PC-3 (cell line): ENCODE measurements at regions not wholly inside any gene's neighbourhood (a gene's known extent, or its start where the extent isn't known, plus 50 kb on each side); places are given as distances from the start of the nearest gene placed in this dataset.

Experiments used
- ATAC-seq: fragments of 200-7000 bp; cut with Tn5 transposase; 2 replicates; pipeline ENCODE4 v1.9.1; 2020; ENCODE audit warnings: mild to moderate bottlenecking, moderate library complexity
- BruUV-seq: library from RNA; stranded (reverse); fragments of 400-500 nt; replicated peaks from 2 replicates; lab custom pipeline; 2021; lab: Mats Ljungman, UMichigan
- CTCF ChIA-PET: fragments of 300-600 bp; sonication (Branson Sonifier 250); formaldehyde crosslinking; loops from one replicate; lab custom pipeline; 2022; ENCODE audit warnings: antibody characterized with exemption; lab: Charles Lee
- POLR2A ChIA-PET: fragments of 300-600 bp; sonication (Branson Sonifier 250); formaldehyde crosslinking; loops from one replicate; lab custom pipeline; 2022; ENCODE audit warnings: antibody characterized with exemption; ENCODE audit not compliant: unreplicated experiment; lab: Charles Lee
- DNase-seq: peaks from one replicate; pipeline ENCODE4 v3.0.0-alpha.2; 2015
- H2AFZ ChIP-seq: fragments of 300-600 bp; sonication (generic); 2 replicates; pipeline ENCODE4 v1.6.0; 2016; ENCODE audit warnings: antibody characterized with exemption, low read length
- H3F3A ChIP-seq: fragments of 300-600 bp; sonication (generic); one replicate; pipeline ENCODE4 v1.6.0; 2017; ENCODE audit warnings: antibody characterized with exemption, low read length, control low read depth, mild to moderate bottlenecking; ENCODE audit not compliant: unreplicated experiment
- H3K27ac ChIP-seq: fragments of 300-600 bp; sonication (generic); 2 replicates; pipeline ENCODE4 v1.5.1; 2016; ENCODE audit warnings: mild to moderate bottlenecking, low read length
- H3K27me3 ChIP-seq: fragments of 300-600 bp; sonication (generic); 2 replicates; pipeline ENCODE4 v1.6.1; 2016; ENCODE audit warnings: low read length, mixed read lengths
- H3K36me3 ChIP-seq: fragments of 300-600 bp; sonication (generic); 2 replicates; pipeline ENCODE4 v1.6.1; 2016; ENCODE audit warnings: low read depth, mixed run types, low read length, mixed read lengths
- H3K4me1 ChIP-seq: fragments of 300-600 bp; sonication (generic); 2 replicates; pipeline ENCODE4 v1.5.1; 2016; ENCODE audit warnings: low read length; ENCODE audit not compliant: insufficient read depth
- H3K4me2 ChIP-seq: fragments of 300-600 bp; sonication (generic); 2 replicates; pipeline ENCODE4 v1.6.0; 2016; ENCODE audit warnings: low read length
- H3K4me3 ChIP-seq: fragments of 300-600 bp; sonication (generic); 2 replicates; pipeline ENCODE4 v1.5.1; 2016; ENCODE audit warnings: mild to moderate bottlenecking, low read length, mixed read lengths
- H3K79me2 ChIP-seq: fragments of 300-600 bp; sonication (generic); 2 replicates; pipeline ENCODE4 v1.6.1; 2017; ENCODE audit warnings: low read length, mixed read lengths
- H3K9ac ChIP-seq: fragments of 300-600 bp; sonication (generic); 2 replicates; pipeline ENCODE4 v1.6.0; 2016; ENCODE audit warnings: mild to moderate bottlenecking, low read length
- H3K9me2 ChIP-seq: fragments of 300-600 bp; sonication (generic); replicated peaks from 2 replicates; pipeline ENCODE4 v1.6.1; 2016; ENCODE audit warnings: mixed run types, low read length, mixed read lengths
- H3K9me3 ChIP-seq: fragments of 300-600 bp; sonication (generic); 2 replicates; pipeline ENCODE4 v1.6.1; 2016; ENCODE audit warnings: low read length, mixed read lengths
- H4K20me1 ChIP-seq: fragments of 300-600 bp; sonication (generic); 2 replicates; pipeline ENCODE4 v1.6.1; 2016; ENCODE audit warnings: low read length, mixed read lengths
- CTCF ChIP-seq: fragments of 300-600 bp; sonication (generic); conservative IDR thresholded peaks from 2 replicates; pipeline ENCODE4 v1.5.1; 2017; ENCODE audit warnings: antibody characterized with exemption, low read depth, mild to moderate bottlenecking, low read length
- EZH2 ChIP-seq: fragments of 300-600 bp; sonication (generic); IDR thresholded peaks from one replicate; pipeline ENCODE4 v1.6.1; 2017; ENCODE audit warnings: antibody characterized with exemption, mild to moderate bottlenecking, low read length; ENCODE audit not compliant: unreplicated experiment
- EZH2phosphoT487 ChIP-seq: fragments of 300-600 bp; sonication (generic); IDR thresholded peaks from 2 replicates; pipeline ENCODE4 v1.6.1; 2018; ENCODE audit warnings: mild to moderate bottlenecking, antibody characterized with exemption, low read length, borderline replicate concordance
- intact Hi-C: fragments of 100-400 bp; cut with micrococcal nuclease; formaldehyde crosslinking; loops from 2 replicates; pipeline ENCODE4 v1.9.0; 2023

- Histone ChIP-seq H3F3A (no peaks in the 10 kb centered on the region), H3K27ac (no peak overlapping the region), H3K9ac (no peak overlapping the region), H3K4me3 (no peak overlapping the region), H3K9me3 (no peaks in the 10 kb centered on the region), H3K4me2 (no peak overlapping the region), H3K36me3 (no peaks in the 10 kb centered on the region), H4K20me1 (no peaks in the 10 kb centered on the region), H2AFZ (no peak overlapping the region), H3K4me1 (no peaks in the 10 kb centered on the region), H3K79me2 (no peaks in the 10 kb centered on the region), H3K9me2 (no peaks in the 10 kb centered on the region), H3K27me3 (no peaks in the 10 kb centered on the region)
- ChIA-PET POLR2A (no interaction called here), CTCF (no interaction called here)
- DNase-seq (no peak), ATAC-seq (peak; percentile 13)
- TF ChIP-seq EZH2: no peak
- no peak for TF ChIP-seq EZH2phosphoT487
- TF ChIP-seq CTCF: no peak
- no TSS peak for BruUV-seq
- intact Hi-C loops: loop anchor here (5.0 kb wide), 1 partner anchor 253 kb away; no protein-coding TSS in a partner anchor
Observed at GRCh38 chr4:66955784-66956183, 589.5 kb downstream of the CENPC start.

- Histone ChIP-seq H3K4me3 (no peak overlapping the region), H3K4me2 (no peak overlapping the region), H3K27ac (no peak overlapping the region), H3K9me3 (no peaks in the 10 kb centered on the region), H3K36me3 (no peaks in the 10 kb centered on the region), H4K20me1 (no peaks in the 10 kb centered on the region), H3K9me2 (no peaks in the 10 kb centered on the region), H3K4me1 (no peaks in the 10 kb centered on the region), H3K79me2 (no peaks in the 10 kb centered on the region), H3F3A (no peaks in the 10 kb centered on the region), H3K27me3 (no peaks in the 10 kb centered on the region), H3K9ac (no peak overlapping the region), H2AFZ (no peak overlapping the region)
- ChIA-PET CTCF (no interaction called here), POLR2A (interaction anchor here (0.7 kb wide), 1 partner anchor 377 kb away, joined by 3 read pairs; no protein-coding TSS in a partner anchor)
- TF ChIP-seq CTCF (no peak), EZH2 (no peak), EZH2phosphoT487 (no peak)
- DNase-seq (no peak), ATAC-seq (no peak)
- no TSS peak for BruUV-seq
- intact Hi-C loops: no loop called here
Observed at GRCh38 chr4:66949419-66949818, 595.9 kb downstream of the CENPC start.

- Histone ChIP-seq H3K9me3 (no peaks in the 10 kb centered on the region), H4K20me1 (no peaks in the 10 kb centered on the region), H3K4me1 (no peaks in the 10 kb centered on the region), H3K4me2 (no peak overlapping the region), H3K27ac (no peak overlapping the region), H3K79me2 (no peaks in the 10 kb centered on the region), H3K36me3 (no peaks in the 10 kb centered on the region), H3K9ac (no peak overlapping the region), H2AFZ (no peak overlapping the region), H3K9me2 (no peaks in the 10 kb centered on the region), H3K27me3 (no peaks in the 10 kb centered on the region), H3F3A (no peaks in the 10 kb centered on the region), H3K4me3 (no peak overlapping the region)
- intact Hi-C loops: no loop called here
- no peak for DNase-seq
- ChIA-PET CTCF (no interaction called here), POLR2A (no interaction called here)
- no peak for TF ChIP-seq CTCF
- no peak for TF ChIP-seq EZH2phosphoT487
- TF ChIP-seq EZH2: no peak
- no peak for ATAC-seq
- no TSS peak for BruUV-seq
Observed at GRCh38 chr4:66946761-66947160, 598.5 kb downstream of the CENPC start.
